Neuron (in vitro differentiated cells): ENCODE measurements at regions not wholly inside any gene's neighbourhood (a gene's known extent, or its start where the extent isn't known, plus 50 kb on each side); places are given as distances from the start of the nearest gene placed in this dataset.
"Not testable (repeated sequence)": the region's sequence is repeated elsewhere in the genome, so short reads cannot be mapped to it uniquely, and the experiment has no call there.

ENCODE experiments used
- H2AFZ ChIP-seq: one replicate; pipeline ENCODE4 v1.6.1; 2013; ENCODE audit warnings: low read depth, mild to moderate bottlenecking, inconsistent platforms, low read length, moderate library complexity
- H3K27me3 ChIP-seq: one replicate; pipeline ENCODE4 v1.6.1; 2013; ENCODE audit warnings: low read length; ENCODE audit not compliant: insufficient read depth
- H3K36me3 ChIP-seq: one replicate; pipeline ENCODE4 v1.6.1; 2013; ENCODE audit warnings: low read length; ENCODE audit not compliant: insufficient read depth
- H3K4me1 ChIP-seq: one replicate; pipeline ENCODE4 v1.6.1; 2013; ENCODE audit warnings: low read length; ENCODE audit not compliant: insufficient read depth
- H3K4me3 ChIP-seq: 2 replicates; pipeline ENCODE4 v1.5.1; 2013; ENCODE audit warnings: mild to moderate bottlenecking, low read length, moderate library complexity
- H3K9me3 ChIP-seq: one replicate; pipeline ENCODE4 v1.6.1; 2013; ENCODE audit warnings: low read length

DNA sequence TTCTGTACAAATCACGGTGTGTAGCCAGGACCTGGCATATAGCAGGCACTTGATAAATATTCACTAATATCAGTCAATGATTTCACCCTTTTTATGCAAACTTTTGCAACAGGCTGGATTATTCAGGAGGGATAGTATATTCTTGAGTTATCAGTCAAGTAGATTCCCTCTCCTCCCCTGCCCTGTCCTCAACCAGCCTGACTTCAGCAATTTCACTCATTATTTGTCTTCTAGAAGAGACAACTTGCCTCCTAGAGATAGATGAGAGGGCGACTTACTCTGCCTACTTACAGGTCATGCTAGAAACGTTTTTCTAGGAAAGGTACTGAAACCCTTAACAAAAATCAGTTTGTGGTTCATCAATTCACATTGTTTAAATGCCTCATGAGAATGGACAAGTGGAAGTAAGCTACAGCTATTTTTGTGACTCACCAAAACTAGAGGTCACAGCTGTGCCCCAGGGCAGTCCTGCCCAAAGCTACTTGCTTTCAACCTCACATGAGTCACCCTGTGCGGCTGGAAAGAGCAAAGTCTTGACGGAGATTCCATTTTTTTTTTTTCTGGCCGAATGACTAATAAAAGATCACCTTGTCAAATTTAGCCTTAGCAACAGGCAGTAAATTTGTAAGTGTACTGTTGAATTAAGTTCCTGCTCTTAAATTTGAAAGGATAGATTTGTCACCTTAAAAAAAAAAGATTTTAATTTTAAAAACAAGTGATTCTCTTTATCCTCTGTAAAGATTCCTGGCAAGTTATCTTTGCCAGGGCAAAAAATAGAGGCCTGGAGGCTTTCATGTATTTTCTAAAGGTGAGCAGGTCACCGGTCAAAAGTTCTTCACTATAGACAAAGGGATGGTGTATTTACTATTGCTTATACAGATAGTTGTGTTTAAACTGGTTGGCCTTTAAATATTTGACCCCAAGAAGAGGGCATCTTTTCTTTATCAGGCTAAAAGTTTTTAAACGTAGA, 109.0 kb upstream of the SLC35G4 start:
- no peaks in the 10 kb centered on the region for H3K27me3 ChIP-seq
- no peak overlapping the region for H2AFZ ChIP-seq
- H3K4me3 ChIP-seq: no peak overlapping the region
- H3K36me3 ChIP-seq: no peaks in the 10 kb centered on the region
- peaks cover 2% of the 10 kb centered on the region for H3K4me1 ChIP-seq
- no peaks in the 10 kb centered on the region for H3K9me3 ChIP-seq

DNA sequence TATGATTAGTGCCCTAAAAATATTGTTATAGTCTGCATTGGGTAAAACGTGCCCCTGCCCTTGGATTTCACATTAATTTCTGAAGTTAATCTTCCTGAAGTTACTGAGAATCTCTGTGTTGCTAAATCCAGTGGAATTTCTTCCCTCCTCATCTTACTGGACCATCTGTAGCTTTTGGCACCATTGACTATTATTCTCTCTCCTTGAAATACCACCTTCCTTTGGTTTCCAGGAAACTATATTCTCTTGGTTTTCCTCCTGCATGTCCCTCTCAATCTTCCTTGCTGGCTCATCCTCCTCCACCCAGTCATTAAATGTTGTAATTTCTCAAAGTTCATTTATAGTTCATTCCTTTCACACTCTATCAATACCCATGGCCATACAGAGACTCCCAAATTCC, 110.6 kb upstream of the SLC35G4 start:
- Histone ChIP-seq H3K36me3 (no peaks in the 10 kb centered on the region), H3K27me3 (no peaks in the 10 kb centered on the region), H3K9me3 (no peaks in the 10 kb centered on the region), H3K4me3 (no peak overlapping the region), H3K4me1 (peaks cover 2% of the 10 kb centered on the region), H2AFZ (no peak overlapping the region)

DNA sequence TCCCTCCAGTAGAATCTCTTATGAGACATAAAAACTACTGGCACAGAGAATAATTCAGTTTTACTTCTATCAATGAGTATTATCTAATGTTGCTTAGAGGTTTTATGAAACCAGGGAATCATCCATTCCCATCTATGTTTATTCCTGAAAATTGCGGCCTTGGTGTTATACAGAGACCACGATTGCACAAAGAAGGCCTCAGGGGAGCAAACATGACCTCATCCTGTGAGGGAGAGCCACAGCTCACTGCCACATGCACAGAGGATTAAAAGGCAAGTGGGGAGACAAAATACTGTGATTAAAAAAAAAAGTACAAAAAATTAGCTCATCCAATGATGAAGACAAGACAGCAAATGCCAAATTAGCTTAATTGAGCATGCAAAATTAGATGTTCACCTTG, 111.8 kb upstream of the SLC35G4 start:
- no peaks in the 10 kb centered on the region for H3K27me3 ChIP-seq
- H2AFZ ChIP-seq: no peak overlapping the region
- peaks cover 2% of the 10 kb centered on the region for H3K4me1 ChIP-seq
- no peaks in the 10 kb centered on the region for H3K9me3 ChIP-seq
- H3K36me3 ChIP-seq: no peaks in the 10 kb centered on the region
- H3K4me3 ChIP-seq: no peak overlapping the region

DNA sequence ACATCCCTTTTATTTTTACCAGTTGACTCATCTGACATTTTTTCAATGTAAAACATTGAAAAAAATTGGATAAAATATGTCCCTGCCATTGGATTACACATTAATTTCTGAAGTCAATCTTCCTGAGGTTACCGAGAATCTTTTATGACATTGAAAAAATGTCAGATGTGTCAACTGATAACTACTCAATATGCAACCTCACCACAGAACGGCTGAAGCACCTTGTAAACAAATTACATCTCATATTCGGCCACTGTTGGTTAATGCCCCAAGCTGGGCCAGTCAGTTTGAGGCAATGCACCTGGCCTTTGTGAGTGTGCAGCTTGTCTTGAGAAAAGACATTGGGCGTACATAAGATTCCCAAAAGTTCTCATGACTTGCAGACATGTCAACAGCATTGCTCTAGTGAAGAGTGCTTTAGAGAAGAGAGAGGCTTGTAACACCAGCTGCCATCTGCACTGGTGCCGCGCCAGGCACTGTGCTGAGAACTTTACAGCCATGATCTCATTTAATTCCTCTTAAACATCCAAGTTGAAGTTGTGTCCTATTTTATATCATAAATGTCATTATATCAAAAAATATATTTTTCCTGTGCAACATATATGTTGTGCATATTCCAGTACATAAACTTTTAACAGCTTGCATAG, 112.7 kb upstream of the SLC35G4 start:
- Histone ChIP-seq H3K36me3 (no peaks in the 10 kb centered on the region), H3K4me3 (no peak overlapping the region), H3K9me3 (no peaks in the 10 kb centered on the region), H3K27me3 (no peaks in the 10 kb centered on the region), H2AFZ (no peak overlapping the region), H3K4me1 (peaks cover 2% of the 10 kb centered on the region)

DNA sequence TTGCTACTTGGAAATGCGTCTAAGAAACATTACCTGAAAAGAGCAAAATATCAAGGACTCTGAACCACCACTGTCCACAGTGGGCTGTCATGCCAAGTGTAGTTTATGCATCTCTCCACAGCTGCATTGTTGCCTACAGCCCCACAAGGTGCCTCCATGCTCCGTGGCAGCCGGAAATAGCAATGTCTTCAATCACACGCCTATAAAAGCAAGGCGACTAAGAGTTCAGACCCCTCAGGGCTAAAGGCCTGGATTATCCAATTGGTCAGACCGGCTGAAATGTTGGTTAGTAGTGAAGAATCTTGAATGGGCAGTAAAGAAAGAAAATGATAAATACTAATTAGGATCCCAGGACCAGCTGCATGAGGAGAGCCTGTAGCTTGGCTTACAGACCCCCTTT, 114.0 kb upstream of the SLC35G4 start:
- no peaks in the 10 kb centered on the region for H3K27me3 ChIP-seq
- no peak overlapping the region for H3K4me3 ChIP-seq
- no peak overlapping the region for H2AFZ ChIP-seq
- H3K36me3 ChIP-seq: no peaks in the 10 kb centered on the region
- peaks cover under 1% of the 10 kb centered on the region for H3K4me1 ChIP-seq
- H3K9me3 ChIP-seq: no peaks in the 10 kb centered on the region

DNA sequence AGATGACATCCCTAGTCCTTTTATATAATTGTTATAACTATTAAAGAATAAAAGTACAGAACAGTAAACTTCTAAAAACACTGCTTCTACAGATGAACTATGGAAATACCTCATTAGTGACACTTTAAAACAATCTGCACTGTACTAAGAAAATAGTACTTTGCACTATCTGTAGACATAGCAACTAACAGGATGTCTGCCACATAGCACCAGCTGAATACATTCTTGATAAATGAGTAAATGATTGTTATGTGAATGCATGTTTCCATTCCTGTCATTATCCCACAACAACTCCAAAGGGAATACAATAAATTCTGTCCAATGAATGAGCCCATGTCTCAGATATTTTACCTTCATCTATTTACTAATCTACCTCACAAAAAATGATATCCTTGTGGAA, 115.3 kb upstream of the SLC35G4 start:
- Histone ChIP-seq H3K36me3 (no peaks in the 10 kb centered on the region), H3K4me1 (no peaks in the 10 kb centered on the region), H3K9me3 (no peaks in the 10 kb centered on the region), H2AFZ (no peak overlapping the region), H3K27me3 (no peaks in the 10 kb centered on the region), H3K4me3 (no peak overlapping the region)

DNA sequence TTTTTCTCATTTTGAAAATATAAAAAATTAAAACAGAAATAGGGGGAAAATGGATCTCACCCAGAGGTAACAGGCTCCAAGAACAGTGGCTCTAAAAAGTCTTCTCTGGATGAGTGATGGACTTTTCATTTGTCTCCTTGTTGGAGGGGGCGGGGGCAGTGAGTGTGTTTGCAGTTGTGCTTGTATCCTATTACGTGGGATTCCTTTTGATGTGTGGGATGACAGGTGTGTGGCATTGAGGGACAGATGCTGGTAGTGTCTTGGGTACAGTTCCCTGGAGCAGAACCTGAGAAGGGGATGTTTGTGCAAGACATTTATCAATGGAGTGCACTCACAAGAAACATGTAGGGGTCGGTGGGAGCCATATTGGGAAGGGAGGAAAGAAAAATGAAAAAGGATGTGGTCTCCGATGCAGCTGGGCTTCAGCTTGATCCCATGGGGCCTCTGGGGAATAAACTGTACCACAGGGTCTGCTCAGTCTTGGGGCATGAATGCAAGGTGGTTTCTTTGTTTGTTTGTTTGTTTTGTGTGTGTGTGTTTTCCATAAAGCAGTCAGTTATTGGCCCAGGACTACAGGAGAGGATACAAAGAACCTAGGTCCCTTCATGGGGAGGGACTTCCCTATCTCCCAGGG, 120.0 kb upstream of the SLC35G4 start:
- no peaks in the 10 kb centered on the region for H3K9me3 ChIP-seq
- no peaks in the 10 kb centered on the region for H3K27me3 ChIP-seq
- H2AFZ ChIP-seq: no peak overlapping the region
- no peaks in the 10 kb centered on the region for H3K36me3 ChIP-seq
- no peaks in the 10 kb centered on the region for H3K4me1 ChIP-seq
- H3K4me3 ChIP-seq: no peak overlapping the region

DNA sequence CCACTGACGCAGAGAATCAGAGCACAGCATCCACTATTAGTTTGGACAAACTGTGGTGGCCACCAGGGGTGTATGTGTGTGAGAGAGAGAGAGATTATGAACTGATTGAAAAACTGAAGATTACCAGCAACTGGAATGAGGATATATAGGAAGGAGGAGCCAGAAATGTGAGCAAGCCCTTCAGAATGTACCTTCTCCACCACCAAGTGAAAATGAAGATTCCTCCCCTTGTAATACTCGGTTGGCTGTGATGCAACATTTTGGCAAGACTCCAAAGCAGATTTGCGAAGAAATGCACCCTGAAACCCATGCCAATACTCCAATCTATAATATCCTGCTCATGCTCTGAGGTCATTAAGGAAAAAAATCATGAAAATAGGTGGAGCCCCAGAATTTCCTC, 121.2 kb upstream of the SLC35G4 start:
- Histone ChIP-seq H3K27me3 (no peaks in the 10 kb centered on the region), H3K9me3 (no peaks in the 10 kb centered on the region), H3K36me3 (no peaks in the 10 kb centered on the region), H3K4me3 (no peak overlapping the region), H3K4me1 (no peaks in the 10 kb centered on the region), H2AFZ (no peak overlapping the region)

DNA sequence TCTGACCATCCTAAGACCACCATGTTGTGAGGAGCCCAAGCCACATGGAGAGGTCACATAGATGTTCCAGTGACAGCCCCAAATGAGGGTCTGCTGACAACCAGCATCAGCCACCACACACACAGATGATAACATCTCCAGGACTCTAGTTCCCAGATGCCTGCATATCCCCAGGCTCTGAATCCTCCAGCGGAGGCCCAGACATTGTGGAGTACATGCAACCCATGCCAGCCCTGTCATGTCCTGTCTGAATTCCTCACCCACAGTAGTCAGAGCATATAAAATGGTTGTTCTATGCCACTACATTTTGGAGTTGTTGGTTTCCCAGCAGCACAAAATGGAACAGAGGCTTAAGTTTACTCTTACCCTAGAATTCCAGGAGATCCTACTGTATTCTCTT, 122.0 kb upstream of the SLC35G4 start:
- Histone ChIP-seq H3K27me3 (no peaks in the 10 kb centered on the region), H2AFZ (no peak overlapping the region), H3K4me1 (no peaks in the 10 kb centered on the region), H3K9me3 (no peaks in the 10 kb centered on the region), H3K36me3 (no peaks in the 10 kb centered on the region), H3K4me3 (no peak overlapping the region)

DNA sequence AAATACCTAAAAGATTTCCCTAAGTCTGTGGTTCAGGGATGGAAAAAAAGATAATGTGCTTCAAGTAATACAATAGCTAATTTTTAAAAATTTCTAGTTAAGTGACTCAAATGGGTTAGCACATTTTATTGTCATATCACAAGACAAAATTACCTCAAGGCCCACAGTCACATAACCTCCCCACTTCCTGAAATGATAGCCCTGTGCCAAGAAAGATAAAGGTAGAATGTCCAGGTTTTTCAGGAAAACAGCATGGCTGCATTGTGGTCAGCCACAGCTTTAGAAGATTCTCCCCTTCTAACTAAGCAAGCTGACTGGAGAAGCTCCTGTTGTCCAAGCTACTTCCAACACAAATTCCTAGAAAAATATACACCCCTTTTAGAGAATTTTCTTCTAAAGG, 127.1 kb upstream of the SLC35G4 start:
- Histone ChIP-seq H2AFZ (no peak overlapping the region), H3K4me1 (no peaks in the 10 kb centered on the region), H3K36me3 (no peaks in the 10 kb centered on the region), H3K27me3 (no peaks in the 10 kb centered on the region), H3K4me3 (no peak overlapping the region), H3K9me3 (no peaks in the 10 kb centered on the region)

DNA sequence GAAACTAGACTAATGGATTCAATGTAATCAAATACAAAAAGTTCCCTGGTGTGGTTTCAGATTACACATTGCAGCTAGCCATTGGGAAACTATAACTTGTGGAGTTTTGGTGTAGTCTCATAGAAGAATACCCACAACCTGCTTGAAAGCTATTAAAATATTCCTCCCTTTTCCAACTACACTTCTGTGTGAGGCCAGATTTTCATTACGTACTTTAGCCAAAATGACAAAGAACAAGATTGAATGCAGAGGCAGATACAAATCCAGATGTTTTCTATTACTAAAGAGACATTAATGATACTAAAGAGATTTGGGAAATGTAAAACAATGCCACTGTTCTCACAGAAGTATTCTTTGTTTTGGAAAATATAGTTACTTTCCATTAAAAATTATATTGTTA, 128.7 kb upstream of the SLC35G4 start:
- H3K36me3 ChIP-seq: no peaks in the 10 kb centered on the region
- no peaks in the 10 kb centered on the region for H3K4me1 ChIP-seq
- H3K4me3 ChIP-seq: no peak overlapping the region
- H2AFZ ChIP-seq: no peak overlapping the region
- H3K27me3 ChIP-seq: no peaks in the 10 kb centered on the region
- no peaks in the 10 kb centered on the region for H3K9me3 ChIP-seq

DNA sequence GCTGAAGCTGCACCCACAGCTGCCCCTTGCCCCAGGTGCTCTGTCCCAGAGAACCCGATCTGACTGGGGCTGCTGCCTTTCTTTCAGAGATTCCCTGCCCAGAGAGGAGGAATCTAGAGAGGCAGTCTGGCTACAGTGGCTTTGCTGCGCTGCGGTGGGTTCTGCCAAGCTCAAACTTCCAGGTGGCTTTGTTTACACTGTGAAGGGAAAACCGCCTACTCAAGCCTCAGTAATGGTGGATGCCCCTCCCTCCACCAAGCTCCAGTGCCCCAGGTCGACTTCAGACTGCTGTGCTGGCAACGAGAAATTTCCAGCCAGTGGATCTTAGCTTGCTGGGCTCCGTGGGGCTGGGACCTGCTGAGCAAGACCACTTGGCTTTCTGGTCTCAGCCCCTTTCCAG, 130.4 kb upstream of the SLC35G4 start:
- not testable (repeated sequence) for H3K36me3 ChIP-seq, H3K4me3 ChIP-seq, H3K27me3 ChIP-seq, H2AFZ ChIP-seq, H3K9me3 ChIP-seq, H3K4me1 ChIP-seq

DNA sequence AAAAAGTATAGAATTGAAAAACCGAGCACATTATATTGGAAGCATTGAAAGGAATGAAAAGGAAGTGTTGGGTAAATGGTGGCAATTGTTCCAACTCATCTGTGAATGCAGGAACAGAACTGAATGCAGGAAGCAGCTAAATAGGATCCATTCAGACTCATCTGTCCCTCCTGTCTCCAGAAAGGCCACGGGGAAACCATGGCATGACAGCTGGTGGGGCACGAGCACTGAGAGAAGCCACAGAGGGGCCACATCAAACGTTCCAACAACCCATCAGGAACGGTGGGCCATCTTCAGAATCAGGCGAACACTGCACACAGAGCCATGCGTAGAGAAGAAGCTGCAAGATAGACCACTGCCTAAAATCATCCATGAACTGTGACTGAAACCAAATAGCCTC, 138.5 kb upstream of the SLC35G4 start:
- H3K4me3 ChIP-seq: no peak overlapping the region
- no peaks in the 10 kb centered on the region for H3K9me3 ChIP-seq
- H3K4me1 ChIP-seq: no peaks in the 10 kb centered on the region
- no peak overlapping the region for H2AFZ ChIP-seq
- no peaks in the 10 kb centered on the region for H3K27me3 ChIP-seq
- no peaks in the 10 kb centered on the region for H3K36me3 ChIP-seq
